ENCODE measurements at regions not wholly inside any gene's neighbourhood (a gene's known extent, or its start where the extent isn't known, plus 50 kb on each side); places are given as distances from the start of the nearest gene placed in this dataset.

- no peak for TF ChIP-seq CTCF (IDR thresholded peaks at IDR 0.05)
- TF ChIP-seq POLR2A (IDR thresholded peaks at IDR 0.05) = no peak
Measured at GRCh38 chr7:17580856-17581255, 282.4 kb downstream of the AHR start.

All from vagina (tissue), 2 donors.